Natural killer cell treated with Interleukin-12 subunit alpha and Interleukin-12 subunit beta and Interleukin-15 and Interleukin-18, amount 100 ng/mL, for 72 hours (primary cell): ENCODE measurements at regions not wholly inside any gene's neighbourhood (a gene's known extent, or its start where the extent isn't known, plus 50 kb on each side); places are given as distances from the start of the nearest gene placed in this dataset.
"Not testable (repeated sequence)": the region's sequence is repeated elsewhere in the genome, so short reads cannot be mapped to it uniquely, and the experiment has no call there.

Experiments used
- ATAC-seq, 2 donors: fragments of 150-1000 bp; cut with Tn5 transposase in 1 of 2; sonication (Bioruptor Pico), chemical (Tn5 transposase) in 1 of 2; 2 replicates each; pipeline ENCODE4 v1.10.0; 2021
- DNase-seq: peaks from one replicate; pipeline ENCODE4 v3.0.0; 2022; ENCODE audit warnings: low spot score
- H3K27ac Mint-ChIP-seq, 2 donors: 1 replicate in 1 of 2; 2 replicates in 1 of 2; pipeline ENCODE4 v1.8.0; 2022; ENCODE audit warnings: mixed read lengths in 2 of 2, mild to moderate bottlenecking in 1 of 2, moderate library complexity in 1 of 2
- H3K27me3 Mint-ChIP-seq, 2 donors: 1 replicate in 1 of 2; 2 replicates in 1 of 2; pipeline ENCODE4 v1.8.0; 2022; ENCODE audit warnings: mixed read lengths in 2 of 2
- H3K36me3 Mint-ChIP-seq: one replicate; pipeline ENCODE4 v1.8.0; 2022; ENCODE audit warnings: mixed read lengths
- H3K4me1 Mint-ChIP-seq, 2 donors: 1 replicate in 1 of 2; 2 replicates in 1 of 2; pipeline ENCODE4 v1.8.0; 2022; ENCODE audit warnings: low read depth in 2 of 2, mixed read lengths in 2 of 2, mild to moderate bottlenecking in 1 of 2
- H3K4me3 Mint-ChIP-seq: one replicate; pipeline ENCODE4 v1.8.0; 2022; ENCODE audit warnings: mixed read lengths
- H3K9me3 Mint-ChIP-seq: 2 replicates; pipeline ENCODE4 v1.8.0; 2022; ENCODE audit warnings: mixed read lengths

DNA sequence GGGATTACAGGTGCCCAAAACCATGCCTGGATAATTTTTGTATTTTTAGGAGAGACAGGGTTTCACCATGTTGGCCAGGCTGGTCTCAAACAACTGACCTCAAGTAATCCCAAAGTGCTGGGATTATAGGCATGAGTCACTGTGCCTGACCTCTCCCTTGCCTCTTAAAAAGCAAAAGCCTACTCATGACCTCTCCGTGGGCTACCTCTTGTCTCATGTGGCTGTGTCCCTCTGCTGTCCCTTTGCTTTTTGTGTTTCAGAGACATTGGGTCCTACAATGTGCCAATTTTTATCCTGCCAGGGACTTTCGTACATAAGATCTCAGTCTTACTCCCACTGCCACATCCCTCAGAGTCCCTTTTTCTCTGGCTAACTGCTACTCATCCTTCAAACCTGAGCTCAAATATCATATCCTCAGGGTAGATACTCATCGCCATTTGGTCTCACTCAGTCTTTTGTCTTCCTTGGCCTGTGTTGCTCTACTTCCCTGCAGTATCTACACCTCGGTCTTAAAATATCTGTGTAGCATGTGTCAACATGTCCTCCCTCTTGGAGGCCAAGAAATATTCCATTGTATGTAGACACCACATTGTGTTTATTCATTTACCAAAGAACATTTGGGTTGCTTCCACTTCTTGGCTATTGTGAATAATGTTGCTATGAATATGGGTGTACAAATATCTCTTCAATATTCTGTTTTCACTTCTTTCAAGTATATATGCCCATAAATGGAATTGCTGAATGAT is 465.0 kb upstream of the KLF6 start:
- ATAC-seq: no peak
- Mint-ChIP-seq H3K27ac (peak overlapping the region; percentile 4 to 15), H3K9me3 (peaks cover 15% of the 10 kb centered on the region)

DNA sequence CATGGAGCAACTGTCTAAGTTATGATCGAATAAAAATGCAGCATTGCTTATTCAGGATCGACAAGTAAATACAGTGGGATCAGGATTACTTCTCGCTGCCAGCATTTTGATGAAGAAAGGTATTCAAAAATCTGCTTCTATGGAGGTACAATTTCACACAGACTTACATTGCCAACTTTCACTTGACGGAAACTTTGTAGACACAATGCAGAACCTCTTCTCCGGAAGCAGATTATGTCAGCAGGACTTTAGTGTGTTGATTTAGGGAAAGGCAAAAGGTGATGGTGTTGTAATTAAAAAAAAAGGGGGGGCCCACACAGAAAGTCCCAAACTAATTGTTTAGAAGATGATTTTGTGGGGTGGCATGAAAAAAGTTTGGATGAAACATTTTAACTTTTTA is 462.4 kb upstream of the KLF6 start:
- Mint-ChIP-seq H3K4me1 (peaks cover 34 to 65% of the 10 kb centered on the region in 2 donors), H3K27ac (peak overlapping the region; percentile 64 to 82), H3K36me3 (peaks cover 13% of the 10 kb centered on the region), H3K9me3 (peaks cover 15% of the 10 kb centered on the region), H3K27me3 (peaks cover 0 to 9% of the 10 kb centered on the region in 2 donors), H3K4me3 (peak overlapping the region; percentile 85)
- ATAC-seq (no peak), DNase-seq (no peak)

More for the DNA sequence above, 465.0 kb upstream of the KLF6 start:
- peaks cover 0 to 10% of the 10 kb centered on the region in 2 donors for H3K27me3 Mint-ChIP-seq
- H3K4me1 Mint-ChIP-seq: peaks cover 16 to 41% of the 10 kb centered on the region in 2 donors
- H3K36me3 Mint-ChIP-seq: peaks cover 13% of the 10 kb centered on the region
- no peak for DNase-seq
- no peak overlapping the region for H3K4me3 Mint-ChIP-seq

DNA sequence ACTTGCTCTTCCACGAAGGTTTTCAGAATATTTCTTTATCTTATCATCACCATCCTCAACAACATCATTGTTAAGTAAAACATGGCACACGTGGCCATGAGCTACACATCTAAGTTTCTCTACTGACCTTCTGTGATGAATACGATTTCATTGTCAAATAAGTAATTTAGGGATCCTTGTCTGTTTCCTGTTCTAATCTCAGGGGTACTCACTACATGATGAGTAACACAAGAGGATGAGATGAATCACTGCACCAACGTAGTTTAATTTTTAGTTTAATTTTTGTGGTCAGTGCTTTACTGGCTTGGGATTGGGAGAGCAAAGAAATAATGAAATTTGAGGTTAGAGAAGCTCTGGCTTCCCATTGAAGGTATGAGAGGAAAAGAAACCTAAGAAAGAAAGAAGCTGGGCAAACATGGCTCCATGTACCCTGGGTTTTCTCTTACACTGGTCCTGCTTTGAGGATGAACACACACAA is 461.9 kb upstream of the KLF6 start:
- H3K4me1 Mint-ChIP-seq: peaks cover 37 to 69% of the 10 kb centered on the region in 2 donors
- peaks cover 15% of the 10 kb centered on the region for H3K9me3 Mint-ChIP-seq
- peaks cover 13% of the 10 kb centered on the region for H3K36me3 Mint-ChIP-seq
- peak overlapping the region; percentile 64 to 82 for H3K27ac Mint-ChIP-seq
- ATAC-seq (peak; percentile 50 to 78), DNase-seq (no peak)
- H3K4me3 Mint-ChIP-seq: peak overlapping the region; percentile 85
- H3K27me3 Mint-ChIP-seq: peaks cover 0 to 9% of the 10 kb centered on the region in 2 donors

DNA sequence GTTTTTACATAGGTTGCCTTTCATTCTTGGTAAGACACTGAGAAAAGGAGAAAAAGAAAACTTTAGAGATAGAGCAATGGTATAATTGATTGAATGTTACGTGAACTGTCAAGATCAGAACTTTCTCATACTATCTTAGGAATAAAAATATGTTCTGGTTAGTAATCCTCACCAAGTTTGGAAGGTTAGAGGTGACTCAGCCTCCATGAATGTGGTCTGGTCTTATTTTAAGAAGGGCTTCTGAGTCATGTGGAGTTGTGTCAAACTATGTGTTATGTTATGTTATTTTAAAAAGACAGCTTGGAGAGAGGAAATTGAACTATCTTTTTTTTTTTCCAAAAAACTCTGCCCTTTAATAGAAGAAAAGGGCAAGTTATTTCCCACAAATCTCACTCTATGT is 458.6 kb upstream of the KLF6 start:
- Mint-ChIP-seq H3K9me3 (peaks cover 10% of the 10 kb centered on the region), H3K27me3 (no peaks in the 10 kb centered on the region), H3K4me1 (peaks cover 42 to 58% of the 10 kb centered on the region in 2 donors), H3K27ac (peak overlapping the region; percentile 64 to 69), H3K36me3 (peaks cover 8% of the 10 kb centered on the region), H3K4me3 (peak overlapping the region; percentile 71)
- DNase-seq: no peak
- peak; percentile 88 to 90 for ATAC-seq

DNA sequence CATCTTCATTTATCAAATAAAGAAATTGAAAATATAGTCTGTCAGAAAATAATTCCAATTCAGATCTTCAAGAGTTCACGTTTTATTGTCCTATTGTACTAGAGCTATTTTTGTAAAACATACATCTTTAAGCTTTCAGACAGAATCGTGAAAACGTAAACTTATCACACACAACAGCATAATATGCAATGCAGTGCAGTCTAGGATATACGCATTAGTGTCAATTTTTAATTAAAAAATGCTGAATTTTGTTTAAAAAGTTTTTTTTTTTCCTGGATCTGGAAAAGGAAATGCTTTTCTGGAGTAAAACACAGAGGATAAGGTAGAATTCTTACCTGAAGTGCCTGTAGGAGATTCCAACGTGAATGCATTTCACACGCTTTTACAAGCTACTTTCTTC is 458.2 kb upstream of the KLF6 start:
- peak overlapping the region; percentile 71 for H3K4me3 Mint-ChIP-seq
- peaks cover 8% of the 10 kb centered on the region for H3K36me3 Mint-ChIP-seq
- peaks cover 10% of the 10 kb centered on the region for H3K9me3 Mint-ChIP-seq
- peak overlapping the region; percentile 64 to 69 for H3K27ac Mint-ChIP-seq
- no peaks in the 10 kb centered on the region for H3K27me3 Mint-ChIP-seq
- ATAC-seq (no peak), DNase-seq (no peak)
- peaks cover 42 to 56% of the 10 kb centered on the region in 2 donors for H3K4me1 Mint-ChIP-seq

DNA sequence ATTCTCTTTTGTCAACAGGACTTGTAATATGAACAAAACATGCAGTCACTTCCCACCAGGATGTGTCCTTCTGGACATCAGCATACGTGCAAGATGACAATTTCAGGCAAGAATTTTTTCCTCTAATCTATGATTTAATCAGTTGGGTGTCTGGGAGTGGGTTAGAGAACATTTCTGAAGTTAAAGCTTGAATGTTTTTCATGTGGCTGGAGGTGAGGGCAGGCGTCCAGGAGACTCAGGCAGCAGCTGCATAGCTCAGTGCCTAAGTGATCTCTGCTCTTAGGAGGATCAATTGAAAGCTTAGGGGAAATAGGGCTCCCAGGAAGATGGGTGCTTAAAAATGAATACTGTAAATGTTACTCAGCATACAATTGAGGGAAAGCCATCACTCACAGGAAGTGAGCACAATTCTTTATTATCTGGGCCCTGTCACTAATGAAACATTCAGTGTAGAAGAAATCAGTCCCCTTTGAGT is 457.6 kb upstream of the KLF6 start:
- peak overlapping the region; percentile 64 to 69 for H3K27ac Mint-ChIP-seq
- H3K9me3 Mint-ChIP-seq: peaks cover 10% of the 10 kb centered on the region
- peaks cover 42 to 50% of the 10 kb centered on the region in 2 donors for H3K4me1 Mint-ChIP-seq
- DNase-seq (no peak), ATAC-seq (no peak)
- no peaks in the 10 kb centered on the region for H3K27me3 Mint-ChIP-seq
- peaks cover 8% of the 10 kb centered on the region for H3K36me3 Mint-ChIP-seq
- peak overlapping the region; percentile 55 for H3K4me3 Mint-ChIP-seq

DNA sequence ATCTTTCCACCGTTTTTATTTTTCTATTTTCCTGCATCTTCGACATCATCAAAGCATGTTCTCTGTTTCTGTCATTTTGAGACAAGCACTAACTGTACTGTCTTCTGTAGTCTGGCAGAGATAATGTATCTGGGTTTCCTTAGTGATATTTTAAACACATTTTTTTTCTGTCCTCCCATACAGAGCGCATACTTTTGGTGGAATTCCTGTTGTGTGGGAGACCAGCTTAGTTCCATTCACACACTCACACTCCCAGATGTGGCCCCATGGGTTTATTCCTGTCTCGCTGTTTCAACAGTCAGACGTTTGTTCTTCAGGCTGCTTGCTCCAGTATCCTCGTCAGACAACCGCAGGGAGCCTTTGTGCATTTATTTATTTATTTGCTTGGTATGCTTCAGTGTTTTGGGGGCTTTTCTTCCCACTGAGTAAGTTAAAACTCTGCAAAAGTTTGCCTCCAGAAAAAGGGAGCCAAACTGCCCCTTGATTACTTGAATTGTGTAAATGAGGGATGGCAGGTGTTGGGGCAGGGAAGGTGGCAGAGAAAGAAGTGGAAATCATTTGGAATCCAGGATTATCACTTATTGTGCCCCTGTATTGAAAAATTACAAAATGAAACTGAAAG is 456.8 kb upstream of the KLF6 start:
- Mint-ChIP-seq H3K27me3 (no peaks in the 10 kb centered on the region), H3K36me3 (peaks cover 9% of the 10 kb centered on the region), H3K9me3 (peaks cover 12% of the 10 kb centered on the region), H3K27ac (peak overlapping the region; percentile 64 to 69), H3K4me1 (peaks cover 41 to 52% of the 10 kb centered on the region in 2 donors), H3K4me3 (peak overlapping the region; percentile 55)
- DNase-seq (no peak), ATAC-seq (no peak)

DNA sequence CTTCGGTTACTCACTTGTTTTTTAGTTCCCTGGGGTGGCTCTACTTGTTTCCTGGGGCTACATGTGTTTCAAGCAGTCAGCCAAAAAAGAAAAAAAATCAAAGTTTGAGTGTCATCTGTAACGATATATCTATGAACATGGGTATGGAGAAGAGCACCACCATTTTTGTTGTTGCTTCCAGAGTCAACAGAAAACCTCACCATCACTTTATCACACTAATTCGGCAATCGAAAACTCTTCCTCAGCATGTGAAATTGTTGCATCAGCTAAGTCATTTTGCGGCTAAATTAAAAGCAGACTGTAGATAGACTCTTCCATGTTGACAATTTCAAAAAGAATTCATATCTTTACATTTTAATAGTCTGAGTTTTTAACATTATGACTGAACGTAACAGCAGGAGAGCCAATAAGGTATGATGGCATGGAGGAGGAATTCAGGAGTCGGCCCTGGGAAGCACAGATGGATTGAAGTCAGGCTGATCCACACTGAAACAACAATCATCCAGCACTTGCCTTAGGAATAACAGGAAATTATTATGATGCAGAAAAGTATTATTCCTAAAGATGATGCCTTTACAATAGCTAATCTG is 455.7 kb upstream of the KLF6 start:
- Mint-ChIP-seq H3K27me3 (no peaks in the 10 kb centered on the region), H3K27ac (no peak overlapping the region), H3K36me3 (peaks cover 5% of the 10 kb centered on the region), H3K9me3 (peaks cover 8% of the 10 kb centered on the region), H3K4me1 (peaks cover 42 to 51% of the 10 kb centered on the region in 2 donors), H3K4me3 (no peak overlapping the region)
- ATAC-seq (no peak), DNase-seq (no peak)

DNA sequence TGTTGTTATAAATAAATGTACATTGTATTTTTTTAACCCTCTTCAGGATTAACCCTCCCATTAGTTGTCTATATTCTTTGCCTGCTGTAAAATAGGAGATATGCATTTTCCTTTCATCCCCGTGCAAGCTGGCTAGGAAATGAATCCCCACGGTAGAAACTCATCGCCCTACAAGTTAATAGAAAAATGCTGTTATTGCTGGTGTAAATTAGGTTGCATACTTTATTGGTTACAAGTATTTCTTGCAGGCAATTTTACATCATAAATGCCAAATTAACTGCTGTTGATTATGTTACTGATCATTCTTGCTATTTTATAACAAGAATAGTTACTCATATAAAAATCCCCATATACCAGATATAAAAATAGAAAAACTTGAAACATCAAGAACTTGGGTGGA is 454.2 kb upstream of the KLF6 start:
- Mint-ChIP-seq H3K36me3 (peaks cover 10% of the 10 kb centered on the region), H3K27ac (no peak overlapping the region), H3K4me3 (no peak overlapping the region), H3K4me1 (peaks cover 42 to 48% of the 10 kb centered on the region in 2 donors), H3K9me3 (peaks cover 4% of the 10 kb centered on the region), H3K27me3 (no peaks in the 10 kb centered on the region)
- DNase-seq: no peak
- no peak for ATAC-seq

DNA sequence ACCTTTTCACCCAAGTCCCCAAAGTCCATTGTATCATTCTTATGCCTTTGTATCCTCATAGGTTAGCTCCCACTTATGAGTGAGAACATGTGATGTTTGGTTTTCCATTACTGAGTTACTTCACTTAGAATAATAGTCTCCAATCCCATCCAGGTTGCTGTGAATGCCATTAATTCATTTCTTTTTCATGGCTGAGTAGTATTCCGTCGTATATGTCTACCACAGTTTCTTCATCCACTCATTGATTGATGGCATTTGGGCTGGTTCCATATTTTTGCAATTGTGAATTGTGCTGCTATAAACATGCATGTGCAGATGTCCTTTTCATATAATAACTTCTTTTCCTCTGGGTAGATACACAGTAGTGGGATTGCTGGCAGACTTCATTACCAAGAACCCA is 451.9 kb upstream of the KLF6 start:
- DNase-seq, H3K36me3 Mint-ChIP-seq, ATAC-seq, H3K27me3 Mint-ChIP-seq, H3K9me3 Mint-ChIP-seq, H3K4me3 Mint-ChIP-seq: not testable (repeated sequence)
- H3K27ac Mint-ChIP-seq: peak overlapping the region in 1 of 2 donors; percentile 90
- peaks cover 37 to 39% of the 10 kb centered on the region in 2 donors for H3K4me1 Mint-ChIP-seq

DNA sequence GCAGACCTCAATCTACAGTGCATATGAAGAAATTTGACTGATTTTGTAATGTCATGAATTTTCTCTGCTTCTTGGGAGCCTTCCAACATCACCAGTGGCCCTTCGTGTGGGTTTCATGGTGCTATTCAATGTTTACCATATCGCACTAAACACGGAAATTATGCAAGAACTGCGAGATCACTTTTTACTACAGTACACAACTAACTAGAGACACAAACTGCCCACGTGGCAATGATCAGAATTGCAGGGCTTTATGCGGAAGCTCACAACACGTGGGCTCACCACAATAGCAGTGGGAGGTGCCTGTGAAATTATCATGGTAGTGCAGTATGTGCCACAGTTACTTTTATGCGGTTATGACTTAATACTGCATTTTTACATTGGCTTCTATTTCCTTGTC is 449.7 kb upstream of the KLF6 start:
- Mint-ChIP-seq H3K27me3 (no peaks in the 10 kb centered on the region), H3K9me3 (peaks cover 4% of the 10 kb centered on the region), H3K4me3 (peak overlapping the region; percentile 70), H3K27ac (peak overlapping the region; percentile 88 to 90), H3K4me1 (peaks cover 35 to 36% of the 10 kb centered on the region in 2 donors), H3K36me3 (peaks cover 10% of the 10 kb centered on the region)
- DNase-seq (peak; percentile 92), ATAC-seq (peak; percentile 96 to 99)

DNA sequence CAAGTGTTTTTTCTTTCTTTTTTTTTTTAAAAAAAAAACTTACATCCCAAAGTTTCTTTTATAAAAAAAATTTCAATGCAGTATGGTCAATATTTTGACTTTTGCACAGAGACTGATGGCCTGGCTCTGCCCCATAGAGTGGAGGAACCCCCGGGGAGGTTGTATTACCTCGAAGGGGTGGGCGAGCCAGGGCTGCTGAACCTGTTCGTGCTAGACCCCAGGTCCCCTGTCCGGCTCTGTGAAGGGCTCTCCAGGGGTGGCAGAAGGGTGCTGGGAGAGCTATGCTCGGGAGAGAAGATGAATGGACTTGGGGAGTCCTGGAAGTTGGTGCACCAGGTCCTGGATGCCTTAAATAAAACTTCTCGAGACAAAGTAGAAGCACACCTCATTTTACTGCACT is 446.4 kb upstream of the KLF6 start:
- Mint-ChIP-seq H3K4me1 (peaks cover 26 to 30% of the 10 kb centered on the region in 2 donors), H3K36me3 (peaks cover 5% of the 10 kb centered on the region), H3K4me3 (no peak overlapping the region), H3K27ac (peak overlapping the region in 1 of 2 donors; percentile 60), H3K9me3 (no peaks in the 10 kb centered on the region), H3K27me3 (no peaks in the 10 kb centered on the region)
- DNase-seq (no peak), ATAC-seq (no peak)

DNA sequence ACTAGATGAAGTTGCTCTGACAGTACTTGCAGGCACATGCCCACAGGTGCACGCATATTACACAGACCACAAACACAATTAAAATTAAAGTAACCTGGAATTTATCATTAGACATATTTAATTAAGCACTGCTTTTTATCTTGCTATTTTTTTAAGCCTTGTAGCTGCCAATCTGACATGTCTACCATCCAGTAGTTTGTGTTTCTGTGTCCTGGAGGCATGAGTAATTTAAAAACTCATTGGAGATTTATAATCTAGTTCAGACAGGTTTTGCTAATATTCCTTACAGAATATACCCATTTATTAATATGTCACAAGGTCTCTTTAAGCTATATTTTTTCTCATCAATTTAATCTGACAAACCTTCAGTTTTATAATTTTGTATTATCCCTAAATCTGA is 445.0 kb upstream of the KLF6 start:
- peaks cover 5% of the 10 kb centered on the region for H3K36me3 Mint-ChIP-seq
- no peaks in the 10 kb centered on the region for H3K27me3 Mint-ChIP-seq
- DNase-seq (no peak), ATAC-seq (no peak)
- H3K4me3 Mint-ChIP-seq: no peak overlapping the region
- peaks cover 15 to 20% of the 10 kb centered on the region in 2 donors for H3K4me1 Mint-ChIP-seq
- no peaks in the 10 kb centered on the region for H3K9me3 Mint-ChIP-seq
- H3K27ac Mint-ChIP-seq: no peak overlapping the region

DNA sequence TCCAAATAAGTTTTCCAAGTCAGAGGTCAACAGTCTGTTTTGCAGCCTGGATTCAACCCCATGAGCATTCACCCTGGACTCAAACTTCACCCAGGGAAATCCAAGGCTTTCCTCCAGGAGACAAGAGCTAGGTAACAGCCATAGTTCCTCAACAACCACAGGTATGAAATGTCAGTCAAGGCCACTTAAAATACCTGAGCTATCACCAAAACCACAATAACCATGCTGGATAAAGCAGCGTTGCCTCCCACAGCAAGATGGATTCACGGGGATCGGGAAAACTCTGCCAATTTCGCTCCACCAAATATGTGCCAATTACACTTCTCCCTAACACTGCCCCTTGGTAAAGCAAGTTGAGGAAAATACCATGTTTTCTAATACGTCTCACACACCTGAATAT is 444.1 kb upstream of the KLF6 start:
- peak overlapping the region in 1 of 2 donors; percentile 12 for H3K27ac Mint-ChIP-seq
- ATAC-seq: no peak
- no peak for DNase-seq
- peaks cover 8 to 14% of the 10 kb centered on the region in 2 donors for H3K4me1 Mint-ChIP-seq
- H3K36me3 Mint-ChIP-seq: no peaks in the 10 kb centered on the region
- H3K27me3 Mint-ChIP-seq: no peaks in the 10 kb centered on the region
- no peaks in the 10 kb centered on the region for H3K9me3 Mint-ChIP-seq
- no peak overlapping the region for H3K4me3 Mint-ChIP-seq
